HCT116 (cell line): ENCODE measurements at regions not wholly inside any gene's neighbourhood (a gene's known extent, or its start where the extent isn't known, plus 50 kb on each side); places are given as distances from the start of the nearest gene placed in this dataset.
A peak's percentile ranks its signal among the peaks of the same experiment; 100 is the strongest.

Experiments used
- ATAC-seq: fragments of 200-7000 bp; cut with Tn5 transposase; 2 replicates; pipeline ENCODE4 v1.9.1; 2020; ENCODE audit warnings: mild to moderate bottlenecking, moderate library complexity
- BruUV-seq: library from RNA; stranded (reverse); fragments of 400-500 nt; replicated peaks from 2 replicates; lab custom pipeline; 2021; lab: Mats Ljungman, UMichigan
- CTCF ChIA-PET: fragments of 300-600 bp; sonication (Branson Sonifier 250); formaldehyde crosslinking; loops from one replicate; lab custom pipeline; 2021; ENCODE audit warnings: antibody characterized with exemption; lab: Charles Lee
- POLR2A ChIA-PET: fragments of 300-600, 350-600 bp; sonication (Branson Sonifier 250); formaldehyde crosslinking; loops from one replicate; lab custom pipeline; 2021; ENCODE audit warnings: antibody characterized with exemption; lab: Charles Lee
- RAD21 ChIA-PET, 2 experiments: fragments of 300-600 bp; sonication (Branson Sonifier 250); formaldehyde crosslinking; loops; one replicate each; lab custom pipeline; 2023; ENCODE audit warnings: low total read pairs in 2 of 2; ENCODE audit not compliant: uncharacterized antibody in 2 of 2, unreplicated experiment in 2 of 2, low non-redundant PET in 1 of 2; lab: Charles Lee
- DNase-seq: peaks from one replicate; pipeline ENCODE4 v3.0.0-alpha.2; 2010; ENCODE audit warnings: low read depth, low spot score
- H2AFZ ChIP-seq: fragments of 200-600 bp; shearing (Covaris generic), sonication (generic); 2 replicates; pipeline ENCODE4 v1.6.1; 2017; ENCODE audit warnings: low read depth, mixed run types, mixed read lengths, antibody characterized with exemption, low read length; ENCODE audit not compliant: poor library complexity, severe bottlenecking
- H3K27ac ChIP-seq: 2 replicates; pipeline ENCODE4 v1.5.1; 2012; ENCODE audit warnings: low read depth, low read length
- H3K27me3 ChIP-seq: fragments of 200-600 bp; sonication (generic); 2 replicates; pipeline ENCODE4 v1.6.1; 2016; ENCODE audit warnings: mixed run types, low read length, mixed read lengths; ENCODE audit not compliant: insufficient read depth
- H3K36me3 ChIP-seq, 2 experiments: fragments of 200-500 bp in 1 of 2; fragments of 200-600 bp in 1 of 2; sonication (Bioruptor generic) in 1 of 2; sonication (generic) in 1 of 2; 2 replicates each; pipeline versions ENCODE4 v1.5.1 to v1.6.1; 2014 to 2016; ENCODE audit warnings: low read length in 2 of 2, inconsistent platforms in 1 of 2, mixed read lengths in 1 of 2, mixed run types in 1 of 2; ENCODE audit not compliant: insufficient read depth in 2 of 2, control insufficient read depth in 1 of 2
- H3K4me1 ChIP-seq, 2 experiments: fragments of 200-600 bp in 1 of 2; sonication (generic) in 1 of 2; 2 replicates each; pipeline versions ENCODE4 v1.5.1 to v1.6.1; 2012 to 2017; ENCODE audit warnings: low read length in 2 of 2, inconsistent platforms in 1 of 2, mild to moderate bottlenecking in 1 of 2, mixed read lengths in 1 of 2, mixed run types in 1 of 2, moderate library complexity in 1 of 2; ENCODE audit not compliant: insufficient read depth in 2 of 2, control insufficient read depth in 1 of 2
- H3K4me2 ChIP-seq: fragments of 200-600 bp; sonication (generic); 2 replicates; pipeline ENCODE4 v1.6.1; 2017; ENCODE audit warnings: mixed run types, low read length, mixed read lengths
- H3K4me3 ChIP-seq, 2 experiments: fragments of 200-600 bp in 1 of 2; sonication (generic) in 1 of 2; replicated peaks in 1 of 2; 2 replicates each; pipeline ENCODE4 v1.5.1; 2011 to 2016; ENCODE audit warnings: low read length in 2 of 2, control low read depth in 1 of 2, low read depth in 1 of 2, mild to moderate bottlenecking in 1 of 2, mixed read lengths in 1 of 2, mixed run types in 1 of 2
- H3K79me2 ChIP-seq: fragments of 200-600 bp; sonication (generic); 2 replicates; pipeline ENCODE4 v1.6.1; 2017; ENCODE audit warnings: mild to moderate bottlenecking, mixed run types, low read length, moderate library complexity, mixed read lengths; ENCODE audit not compliant: insufficient read depth
- H3K9ac ChIP-seq: fragments of 200-600 bp; sonication (generic); 2 replicates; pipeline ENCODE4 v1.6.1; 2016; ENCODE audit warnings: low read length, mixed read lengths
- H3K9me2 ChIP-seq: fragments of 200-600 bp; sonication (generic), shearing (Covaris generic); 2 replicates; pipeline ENCODE4 v1.6.1; 2017; ENCODE audit warnings: mixed run types, mild to moderate bottlenecking, moderate library complexity; ENCODE audit not compliant: insufficient read depth
- H3K9me3 ChIP-seq, 2 experiments: fragments of 200-500 bp in 1 of 2; fragments of 200-600 bp in 1 of 2; sonication (Bioruptor generic) in 1 of 2; sonication (generic) in 1 of 2; 2 replicates each; pipeline ENCODE4 v1.6.1; 2014 to 2017; ENCODE audit warnings: low read length in 2 of 2, mixed read lengths in 2 of 2, inconsistent platforms in 1 of 2, low read depth in 1 of 2, mild to moderate bottlenecking in 1 of 2, mixed run types in 1 of 2, moderate library complexity in 1 of 2; ENCODE audit not compliant: control insufficient read depth in 1 of 2, insufficient read depth in 1 of 2
- H4K20me1 ChIP-seq: fragments of 200-600 bp; sonication (generic), shearing (Covaris generic); 2 replicates; pipeline ENCODE4 v1.6.1; 2017; ENCODE audit warnings: mixed run types, mild to moderate bottlenecking, moderate library complexity; ENCODE audit not compliant: insufficient read depth
- CBX3 ChIP-seq: IDR thresholded peaks from 2 replicates; pipeline ENCODE4 v1.6.1; 2012; ENCODE audit warnings: low read depth
- CEBPB ChIP-seq: IDR thresholded peaks from 2 replicates; pipeline ENCODE4 v1.6.1; 2012; ENCODE audit warnings: low read depth
- FOSL1 ChIP-seq: IDR thresholded peaks from 2 replicates; pipeline ENCODE4 v1.6.1; 2012; ENCODE audit warnings: low read depth
- JUND ChIP-seq: IDR thresholded peaks from 2 replicates; pipeline ENCODE4 v1.6.1; 2012
- POLR2AphosphoS5 ChIP-seq: IDR thresholded peaks from 2 replicates; pipeline ENCODE4 v1.6.1; 2011; ENCODE audit warnings: mild to moderate bottlenecking, low read depth, low read length, moderate library complexity
- RAD21 ChIP-seq: IDR thresholded peaks from 2 replicates; pipeline ENCODE4 v1.6.1; 2012; ENCODE audit warnings: low read depth, mild to moderate bottlenecking
- SP1 ChIP-seq: IDR thresholded peaks from 2 replicates; pipeline ENCODE4 v1.6.1; 2012; ENCODE audit warnings: low read depth
- YY1 ChIP-seq: IDR thresholded peaks from 2 replicates; pipeline ENCODE4 v1.6.1; 2011; ENCODE audit warnings: low read length, low read depth, moderate library complexity, mild to moderate bottlenecking; ENCODE audit not compliant: insufficient replicate concordance; ENCODE audit errors: extremely low read depth
- ZBTB33 ChIP-seq: IDR thresholded peaks from 2 replicates; pipeline ENCODE4 v1.6.1; 2011; ENCODE audit warnings: mild to moderate bottlenecking, low read length, moderate library complexity; ENCODE audit not compliant: insufficient replicate concordance; ENCODE audit errors: extremely low read depth
- ZNF274 ChIP-seq: fragments of 200-500 bp; sonication (Bioruptor generic); IDR thresholded peaks from 2 replicates; pipeline ENCODE4 v1.6.1; 2014; ENCODE audit warnings: mild to moderate bottlenecking, low read depth, low read length, inconsistent platforms
- intact Hi-C: fragments of 100-400 bp; cut with micrococcal nuclease; formaldehyde crosslinking; loops from 2 replicates; pipeline ENCODE4 v1.10.0; 2022

GRCh38 chr5:120017513-120017912, 388.2 kb downstream of the FAM170A start:
- intact Hi-C loops, result no loop called here
- H3K4me2 ChIP-seq, result no peak overlapping the region; the same call in 1 of the 2 replicates
- ChIA-PET CTCF (no interaction called here), RAD21 (no interaction called here)
- no peak for ATAC-seq
- H3K27me3 ChIP-seq, result no peaks in the 10 kb centered on the region
- peaks cover 0 to 6% of the 10 kb centered on the region in 2 experiments; a peak in 1 of 4 replicates for H3K4me1 ChIP-seq
- no peaks in the 10 kb centered on the region for H4K20me1 ChIP-seq
- H3K9me2 ChIP-seq, result no peaks in the 10 kb centered on the region
- DNase-seq, result no peak
- H2AFZ ChIP-seq, result no peak overlapping the region
- no TSS peak for BruUV-seq
- no peak overlapping the region for H3K4me3 ChIP-seq
- H3K36me3 ChIP-seq, result no peaks in the 10 kb centered on the region
- no peak overlapping the region for H3K9ac ChIP-seq
- peak; percentile 36; the same call in 1 of the 2 replicates for TF ChIP-seq FOSL1
- no peak for TF ChIP-seq CBX3
- TF ChIP-seq, all 23 proteins: peak for 1
- H3K79me2 ChIP-seq, result no peaks in the 10 kb centered on the region
- POLR2A ChIA-PET, result no interaction called here
- H3K27ac ChIP-seq, result no peak overlapping the region
- no peaks in the 10 kb centered on the region for H3K9me3 ChIP-seq

- Histone ChIP-seq H3K9me2 (no peaks in the 10 kb centered on the region), H3K27me3 (no peaks in the 10 kb centered on the region), H3K9me3 (no peaks in the 10 kb centered on the region), H2AFZ (no peak overlapping the region), H3K4me3 (no peak overlapping the region), H3K79me2 (no peaks in the 10 kb centered on the region), H3K36me3 (no peaks in the 10 kb centered on the region), H3K27ac (no peak overlapping the region), H3K4me1 (no peaks in the 10 kb centered on the region), H3K4me2 (no peak overlapping the region), H3K9ac (no peak overlapping the region), H4K20me1 (no peaks in the 10 kb centered on the region)
- POLR2A ChIA-PET, result no interaction called here
- ATAC-seq (no peak), DNase-seq (no peak)
- RAD21 ChIA-PET, result no interaction called here
- CTCF ChIA-PET, result no interaction called here
- intact Hi-C loops, result no loop called here
- no TSS peak for BruUV-seq
- TF ChIP-seq SP1 (no peak), ZNF274 (no peak), JUND (no peak), RAD21 (no peak), CEBPB (no peak), YY1 (no peak), POLR2AphosphoS5 (no peak), ZBTB33 (no peak)
These were observed 405.8 kb downstream of the FAM170A start for GRCh38 chr5:120035181-120035580.
